ENCODE measurements at regions not wholly inside any gene's neighbourhood (a gene's known extent, or its start where the extent isn't known, plus 50 kb on each side); places are given as distances from the start of the nearest gene placed in this dataset.
"Not testable (repeated sequence)": the region's sequence is repeated elsewhere in the genome, so short reads cannot be mapped to it uniquely, and the experiment has no call there.

DNA sequence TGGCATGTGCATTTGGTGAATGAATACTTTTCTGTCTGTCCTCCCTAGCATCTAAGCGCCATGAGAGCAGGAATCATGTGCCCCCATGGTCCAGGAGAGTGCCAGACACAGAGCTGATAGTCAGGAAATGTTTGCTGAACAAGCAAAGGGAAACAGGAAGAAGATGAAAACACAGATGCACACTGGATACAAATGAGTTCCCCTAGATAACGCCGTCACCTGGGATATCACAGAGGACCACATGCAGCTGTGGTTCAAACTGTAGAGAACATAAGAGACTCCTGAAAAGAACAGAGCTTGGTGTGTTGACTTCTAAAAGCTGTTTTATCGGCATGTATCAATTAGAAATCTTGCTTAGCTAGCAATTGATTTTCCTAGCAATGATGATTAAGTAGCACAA lies 293.7 kb downstream of the BTBD3 start:
- DNase-seq: no peak

DNA sequence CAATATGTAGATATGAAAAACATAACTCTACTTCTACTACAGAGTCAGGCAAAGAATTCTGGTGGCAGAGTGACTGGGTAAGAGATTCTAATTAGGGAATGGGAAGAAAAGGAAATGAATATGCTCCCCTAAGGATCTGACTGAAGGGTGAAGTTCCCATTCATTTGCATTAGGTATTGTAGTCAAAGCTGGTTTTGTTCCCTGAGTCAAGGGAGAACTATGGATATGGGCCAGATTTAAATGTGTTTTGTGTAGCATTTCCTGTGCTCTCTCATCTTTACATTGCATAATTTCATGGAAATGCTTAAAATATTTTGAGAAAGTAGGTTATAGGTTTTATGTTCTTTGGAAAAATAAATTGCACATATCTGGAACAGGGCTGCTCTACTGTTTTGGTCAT lies 299.7 kb downstream of the BTBD3 start:
- DNase-seq: no peak

- no peak for DNase-seq
Observed at GRCh38 chr20:12219798-12220197, 302.1 kb downstream of the BTBD3 start.

GRCh38 chr20:12223057-12223456 lies 305.4 kb downstream of the BTBD3 start:
- no peak for DNase-seq

GRCh38 chr20:12225898-12226297 lies 308.2 kb downstream of the BTBD3 start:
- DNase-seq: no peak

DNA sequence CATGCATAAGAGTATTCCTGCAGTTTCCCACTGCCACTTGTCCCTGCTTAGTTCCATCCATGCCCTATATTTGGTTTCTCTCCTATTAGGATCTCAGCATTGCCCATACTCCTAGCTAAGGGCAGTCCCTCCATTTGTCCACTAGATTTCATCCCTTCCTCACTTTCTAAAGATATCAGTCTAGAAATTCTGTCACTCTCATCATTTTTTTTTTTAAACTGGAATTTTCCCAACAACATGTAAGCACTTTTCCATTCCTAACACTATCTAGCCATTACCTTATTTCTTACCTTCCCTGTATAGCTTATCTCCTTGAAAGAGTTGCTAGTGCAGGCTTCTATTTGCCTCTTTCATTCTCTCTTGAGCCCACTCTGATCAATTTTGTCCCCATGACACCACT lies 312.2 kb downstream of the BTBD3 start:
- no peak for DNase-seq

GRCh38 chr20:12237772-12238171 lies 320.1 kb downstream of the BTBD3 start:
- no peak for DNase-seq

GRCh38 chr20:12241065-12241464 lies 323.4 kb downstream of the BTBD3 start:
- no peak for DNase-seq

DNA sequence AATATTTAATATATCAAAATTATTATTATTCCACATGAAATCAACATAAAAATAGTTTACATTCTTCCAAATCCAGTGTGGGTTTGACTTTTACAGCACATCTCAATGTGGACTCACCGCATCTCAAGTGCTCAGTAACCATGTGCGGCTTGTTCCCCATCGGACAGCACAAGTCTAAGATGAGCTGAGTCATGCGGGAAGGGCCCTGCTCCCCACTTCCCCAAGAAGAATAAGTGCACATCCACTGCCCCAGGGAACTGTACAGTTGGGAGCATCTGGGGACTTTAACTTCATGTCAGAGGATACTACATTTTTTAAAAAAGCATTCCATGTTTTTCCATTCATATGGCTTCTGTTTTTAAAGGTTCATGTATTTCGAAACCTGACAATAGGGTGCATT lies 325.6 kb downstream of the BTBD3 start:
- no peak for DNase-seq

GRCh38 chr20:12248481-12248880 lies 330.8 kb downstream of the BTBD3 start:
- DNase-seq: no peak

DNA sequence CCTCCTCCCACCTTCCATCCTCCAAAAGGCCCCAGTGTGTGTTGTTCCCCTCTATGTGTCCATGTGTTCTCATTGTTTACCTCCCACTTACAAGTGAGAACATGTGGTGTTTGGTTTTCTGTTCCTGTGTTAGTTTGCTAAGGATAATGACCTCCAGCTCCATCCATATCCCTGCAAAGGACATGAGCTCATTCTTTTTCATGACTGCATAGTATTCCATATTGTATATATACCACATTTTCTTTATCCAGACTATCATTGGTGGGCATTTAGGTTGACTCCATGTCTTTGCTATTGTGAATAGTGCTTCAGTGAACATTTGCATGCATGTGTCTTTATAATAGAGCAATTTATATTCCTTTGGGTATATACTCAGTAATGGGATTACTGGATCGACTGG lies 333.0 kb downstream of the BTBD3 start:
- DNase-seq: not testable (repeated sequence)

- no peak for DNase-seq
Observed at GRCh38 chr20:12252793-12253192, 335.1 kb downstream of the BTBD3 start.

DNA sequence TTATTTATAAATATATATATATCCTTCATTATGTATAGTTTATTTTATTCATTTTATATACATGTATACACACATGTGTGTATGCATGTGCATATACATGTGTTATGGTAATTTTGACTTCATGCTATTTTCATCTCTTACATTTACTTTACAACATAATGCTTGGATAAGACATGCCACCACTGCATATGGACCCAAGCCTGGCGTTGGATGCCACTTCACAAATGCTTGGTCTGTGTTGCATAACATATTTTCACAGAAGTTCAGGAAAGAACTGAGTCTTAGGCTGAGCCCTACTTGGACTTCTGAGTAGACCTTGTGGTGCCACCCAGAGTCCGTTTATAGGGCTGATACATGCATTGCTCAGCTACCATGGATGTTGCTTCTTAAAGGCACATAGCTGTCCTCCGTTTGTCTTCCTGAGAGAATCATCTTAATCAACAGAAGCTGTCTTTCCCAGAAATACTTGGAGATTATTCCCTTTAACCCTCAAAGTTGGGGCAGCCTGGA lies 337.8 kb downstream of the BTBD3 start:
- no peak for DNase-seq

- DNase-seq: no peak
Observed at GRCh38 chr20:12256806-12257205, 339.1 kb downstream of the BTBD3 start.

- DNase-seq: no peak
Observed at GRCh38 chr20:12262747-12263146, 345.1 kb downstream of the BTBD3 start.

GRCh38 chr20:12264711-12265110 lies 347.0 kb downstream of the BTBD3 start:
- no peak for DNase-seq

DNA sequence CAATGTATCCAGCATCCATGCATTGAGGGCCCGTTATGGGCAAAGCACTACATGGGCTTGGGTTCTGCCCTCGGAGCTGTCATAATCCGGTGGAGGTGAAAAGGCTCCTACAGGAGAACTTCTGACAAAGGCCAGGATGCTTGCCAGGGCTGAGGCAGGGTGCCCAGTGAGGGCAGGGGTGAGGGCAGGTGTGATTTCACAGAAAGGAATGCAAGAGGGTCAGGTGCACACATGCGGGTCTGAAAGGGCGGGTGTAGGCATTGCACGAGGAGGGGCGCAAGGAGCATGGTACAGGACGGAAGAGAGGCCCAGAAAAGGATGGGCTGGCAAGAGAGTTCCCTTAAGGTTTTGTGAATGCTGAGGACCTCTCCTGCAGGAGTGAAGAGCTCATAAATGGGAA lies 348.0 kb downstream of the BTBD3 start:
- no peak for DNase-seq

DNA sequence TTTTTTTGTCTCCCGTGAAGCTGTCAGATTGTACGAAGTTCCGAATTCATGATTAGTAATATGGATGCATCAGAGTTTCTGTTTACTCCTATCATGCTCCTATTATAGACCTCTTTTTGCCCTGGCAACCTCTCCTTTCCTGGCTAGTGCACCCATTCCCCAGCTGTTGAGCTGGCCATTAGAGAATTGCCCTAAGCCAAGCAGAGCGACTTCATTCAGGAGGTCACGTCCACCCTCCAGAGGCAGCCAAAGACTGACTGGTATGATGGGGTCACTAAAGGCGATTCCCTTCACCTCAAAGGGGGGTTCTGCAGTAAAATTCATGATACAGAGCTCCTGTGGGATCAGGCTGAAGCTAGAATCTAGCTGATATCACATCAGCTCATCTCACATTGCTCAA lies 351.9 kb downstream of the BTBD3 start:
- no peak for DNase-seq

DNA sequence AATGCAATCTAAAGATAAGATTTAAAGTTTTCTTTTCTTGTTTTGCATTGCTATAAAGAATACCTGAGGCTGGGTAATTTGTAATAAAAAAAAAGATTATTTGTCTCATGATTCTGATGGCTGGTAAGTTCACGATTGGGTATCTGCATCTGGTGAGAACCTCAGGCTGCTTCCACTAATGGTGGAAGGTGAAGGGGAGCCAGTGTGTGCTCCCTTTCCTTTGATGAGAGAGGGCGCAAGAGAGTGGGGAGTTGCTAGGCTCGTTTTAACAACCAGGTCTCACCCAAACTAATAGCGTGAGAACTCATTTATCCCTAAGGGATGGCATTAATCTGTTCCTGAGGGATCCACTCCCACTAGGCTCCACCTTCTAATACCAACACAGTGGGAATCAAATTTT lies 353.2 kb downstream of the BTBD3 start:
- DNase-seq: no peak

- no peak for DNase-seq
Observed at GRCh38 chr20:12276011-12276673, 358.4 kb downstream of the BTBD3 start.

DNA sequence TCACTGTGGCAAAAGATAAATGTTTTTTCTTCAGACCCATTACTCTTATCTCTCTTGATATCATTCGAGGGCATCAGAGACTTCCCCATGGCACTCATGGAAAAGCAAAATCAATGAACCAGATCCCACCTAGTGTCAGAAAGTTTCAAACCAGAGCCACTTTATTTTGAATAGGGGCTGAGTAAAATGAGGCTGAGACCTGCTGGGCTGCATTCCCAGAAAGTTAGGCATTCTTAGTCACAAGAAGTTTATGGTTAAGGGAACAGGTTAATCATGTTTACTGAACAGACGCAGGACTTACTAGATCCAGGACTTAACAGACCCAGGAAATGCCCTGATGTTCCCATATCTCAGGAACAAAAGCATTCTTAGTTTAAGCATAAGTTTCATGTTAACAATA lies 369.9 kb downstream of the BTBD3 start:
- DNase-seq: no peak

DNA sequence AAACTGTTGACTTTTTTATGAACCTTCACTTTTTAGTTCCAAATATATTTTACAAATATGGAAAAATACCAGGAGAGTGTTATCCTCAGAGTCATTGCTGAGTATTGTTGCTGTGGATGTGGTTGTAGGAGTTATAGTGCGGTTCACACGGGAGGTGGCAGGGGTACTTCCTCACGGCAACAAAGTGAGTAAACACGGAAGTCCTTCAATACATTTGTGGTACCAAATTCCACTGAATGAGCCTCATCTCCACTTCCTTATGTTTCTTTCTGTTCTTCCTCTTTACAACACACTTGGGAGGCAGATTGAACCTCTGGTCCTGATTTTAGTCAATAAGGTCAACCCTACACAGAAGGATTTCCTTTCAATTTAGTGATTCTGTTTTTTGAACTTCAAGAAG lies 371.8 kb downstream of the BTBD3 start:
- no peak for DNase-seq

- no peak for DNase-seq
Observed at GRCh38 chr20:12291386-12291785, 373.7 kb downstream of the BTBD3 start.

DNA sequence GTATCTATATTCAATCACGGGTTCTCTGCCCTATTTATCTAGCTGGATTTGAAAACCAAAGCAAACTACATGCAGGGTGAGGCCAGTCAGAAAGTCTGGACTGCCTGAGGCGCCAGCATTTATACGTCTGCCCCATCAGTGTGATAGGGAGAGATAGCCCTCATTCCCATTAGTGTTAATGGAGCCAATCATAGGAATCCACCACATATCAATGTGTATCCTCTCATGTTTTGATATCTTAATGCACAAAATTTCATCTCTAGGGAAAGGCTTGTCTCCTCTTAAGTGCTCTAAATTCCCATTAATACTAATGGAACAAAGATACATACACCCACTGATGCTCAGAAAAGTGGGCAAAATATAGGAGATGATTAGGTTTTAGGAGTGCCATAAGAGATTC lies 376.2 kb downstream of the BTBD3 start:
- no peak for DNase-seq

- no peak for DNase-seq
Observed at GRCh38 chr20:12294678-12295077, 377.0 kb downstream of the BTBD3 start.

Data from GF-D8 (cell line).